Common myeloid progenitor, CD34-positive (primary cell): ENCODE measurements at regions not wholly inside any gene's neighbourhood (a gene's known extent, or its start where the extent isn't known, plus 50 kb on each side); places are given as distances from the start of the nearest gene placed in this dataset.

Experiments
- CTCF ChIA-PET: fragments of 350-600 bp; sonication (Branson Sonifier 250); formaldehyde crosslinking; loops from one replicate; lab custom pipeline; 2021; ENCODE audit warnings: antibody characterized with exemption; lab: Charles Lee
- POLR2A ChIA-PET: fragments of 350-600 bp; sonication (Branson Sonifier 250); formaldehyde crosslinking; loops from one replicate; lab custom pipeline; 2021; ENCODE audit warnings: antibody characterized with exemption; lab: Charles Lee
- DNase-seq, 3 donors: peaks; one replicate each; pipeline versions ENCODE4 v3.0.0 to v3.0.0-alpha.2; 2013
- H3K27ac ChIP-seq, 2 experiments: 1 replicate in 1 of 2; 2 replicates in 1 of 2; pipeline ENCODE4 v1.7.0; 2013; ENCODE audit warnings: inconsistent platforms in 2 of 2, low read length in 2 of 2, mild to moderate bottlenecking in 2 of 2, low read depth in 1 of 2, moderate library complexity in 1 of 2; ENCODE audit not compliant: severe bottlenecking in 2 of 2, insufficient read depth in 1 of 2, poor library complexity in 1 of 2
- H3K27me3 ChIP-seq, 5 experiments: replicated peaks in 2 of 5; 1 replicate in 3 of 5; 2 replicates in 2 of 5; pipeline versions ENCODE4 v1.6.1 to v1.7.0; 2013; ENCODE audit warnings: low read length in 4 of 5, mild to moderate bottlenecking in 2 of 5, moderate library complexity in 2 of 5, inconsistent platforms in 1 of 5; ENCODE audit not compliant: insufficient read depth in 5 of 5, control insufficient read depth in 4 of 5
- H3K36me3 ChIP-seq, 4 experiments: 1 replicate in 2 of 4; 2 replicates in 2 of 4; pipeline versions ENCODE4 v1.6.1 to v1.7.0; 2013; ENCODE audit warnings: low read length in 3 of 4, control low read depth in 1 of 4, mild to moderate bottlenecking in 1 of 4; ENCODE audit not compliant: control insufficient read depth in 4 of 4, insufficient read depth in 4 of 4
- H3K4me1 ChIP-seq, 4 experiments: 1 replicate in 3 of 4; 2 replicates in 1 of 4; pipeline versions ENCODE4 v1.6.1 to v1.7.1; 2013; ENCODE audit warnings: low read length in 3 of 4, mild to moderate bottlenecking in 3 of 4, control low read depth in 1 of 4, inconsistent platforms in 1 of 4, moderate library complexity in 1 of 4; ENCODE audit not compliant: control insufficient read depth in 4 of 4, insufficient read depth in 4 of 4; ENCODE audit errors: control extremely low read depth in 1 of 4
- H3K4me3 ChIP-seq, 7 experiments: 1 replicate in 4 of 7; 2 replicates in 3 of 7; pipeline versions ENCODE4 v1.5.1 to v1.7.0; 2013; ENCODE audit warnings: mild to moderate bottlenecking in 7 of 7, low read length in 6 of 7, moderate library complexity in 6 of 7, inconsistent platforms in 2 of 7, low read depth in 2 of 7, control low read depth in 1 of 7; ENCODE audit not compliant: insufficient read depth in 4 of 7, control insufficient read depth in 1 of 7; ENCODE audit errors: extremely low read depth in 1 of 7
- H3K9me3 ChIP-seq, 5 experiments: 1 replicate in 4 of 5; 2 replicates in 1 of 5; pipeline versions ENCODE4 v1.6.1 to v1.7.1; 2013; ENCODE audit warnings: low read length in 4 of 5, mild to moderate bottlenecking in 2 of 5, inconsistent platforms in 1 of 5, low read depth in 1 of 5, moderate library complexity in 1 of 5; ENCODE audit not compliant: control insufficient read depth in 4 of 5, insufficient read depth in 2 of 5; ENCODE audit errors: control extremely low read depth in 1 of 5
- WGBS: methylation state at CpG from one replicate; pipeline ENCODE4 v1.1.5; 2013; ENCODE audit not compliant: insufficient coverage; 5-methylcytosine and 5-hydroxymethylcytosine counted together

- H3K36me3 ChIP-seq, result no peaks in the 10 kb centered on the region
- no peaks in the 10 kb centered on the region for H3K4me1 ChIP-seq
- H3K9me3 ChIP-seq, result no peaks in the 10 kb centered on the region
- H3K27ac ChIP-seq, result no peak overlapping the region
- WGBS, result 85% methylated on average over 3 of the region's 4 CpGs
- ChIA-PET POLR2A (no interaction called here), CTCF (no interaction called here)
- no peak for DNase-seq
- peaks cover 0 to 36% (median 5%) of the 10 kb centered on the region in 5 experiments for H3K27me3 ChIP-seq
- no peak overlapping the region for H3K4me3 ChIP-seq
Observed at GRCh38 chr11:45568049-45568448, 97.4 kb downstream of the CHST1 start.

DNA sequence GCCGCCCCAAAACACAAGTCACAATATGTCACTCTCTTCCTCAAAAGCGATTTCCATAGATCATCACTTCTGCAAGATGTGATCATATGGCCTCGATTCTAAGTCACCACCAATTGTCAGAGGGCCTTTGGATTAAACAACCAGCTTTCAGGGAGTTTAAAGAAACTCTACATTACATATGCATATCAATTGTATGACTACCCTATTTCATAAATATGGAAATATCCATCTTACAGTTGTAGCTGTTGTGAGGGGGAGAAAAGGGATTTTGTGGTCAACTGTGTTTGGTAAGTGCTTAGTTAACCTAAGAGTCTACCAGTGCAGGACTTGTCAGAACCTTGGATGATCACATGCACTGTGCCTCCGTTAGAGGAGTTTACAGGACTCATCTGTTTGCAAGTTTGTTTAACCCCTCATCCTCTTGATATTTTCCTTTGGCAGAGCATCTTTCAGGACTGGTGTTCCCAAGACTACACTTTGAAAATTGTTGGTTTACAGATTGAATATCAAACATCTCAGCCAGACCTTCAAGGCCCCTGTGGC is 99.9 kb downstream of the CHST1 start:
- no peaks in the 10 kb centered on the region for H3K9me3 ChIP-seq
- no peak for DNase-seq
- POLR2A ChIA-PET, result no interaction called here
- 82% methylated on average over 3 of the region's 4 CpGs for WGBS
- no peak overlapping the region for H3K4me3 ChIP-seq
- H3K27me3 ChIP-seq, result peaks cover 0 to 31% (median 7%) of the 10 kb centered on the region in 5 experiments
- H3K36me3 ChIP-seq, result no peaks in the 10 kb centered on the region
- CTCF ChIA-PET, result no interaction called here
- no peaks in the 10 kb centered on the region for H3K4me1 ChIP-seq
- no peak overlapping the region for H3K27ac ChIP-seq

DNA sequence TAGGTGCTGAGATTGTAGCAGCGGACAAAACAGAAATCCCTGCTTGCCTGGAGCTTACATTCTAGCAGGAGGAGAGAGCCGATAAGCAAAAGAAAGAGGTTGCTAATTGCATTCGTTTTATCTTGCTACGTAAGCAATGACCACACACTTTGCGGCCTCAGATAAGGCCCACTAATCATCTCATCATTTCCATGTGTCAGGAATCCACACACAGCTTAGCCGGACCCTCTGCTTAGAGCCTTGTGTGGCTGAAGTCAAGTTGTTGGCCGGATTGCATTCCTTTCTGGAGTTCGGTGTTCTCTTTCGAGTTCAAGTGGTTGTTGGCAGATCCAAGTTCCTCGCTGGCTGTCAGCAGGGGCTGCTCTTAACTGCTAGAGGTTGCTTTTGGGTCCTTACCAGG is 101.6 kb downstream of the CHST1 start:
- Histone ChIP-seq H3K27ac (no peak overlapping the region), H3K36me3 (no peaks in the 10 kb centered on the region), H3K27me3 (peaks cover 0 to 26% (median 7%) of the 10 kb centered on the region in 5 experiments), H3K4me1 (no peaks in the 10 kb centered on the region), H3K9me3 (no peaks in the 10 kb centered on the region), H3K4me3 (no peak overlapping the region)
- ChIA-PET POLR2A (no interaction called here), CTCF (no interaction called here)
- WGBS, result 52% methylated on average over 8 of the region's 10 CpGs
- peak in 1 of 3 donors; percentile 1 for DNase-seq

DNA sequence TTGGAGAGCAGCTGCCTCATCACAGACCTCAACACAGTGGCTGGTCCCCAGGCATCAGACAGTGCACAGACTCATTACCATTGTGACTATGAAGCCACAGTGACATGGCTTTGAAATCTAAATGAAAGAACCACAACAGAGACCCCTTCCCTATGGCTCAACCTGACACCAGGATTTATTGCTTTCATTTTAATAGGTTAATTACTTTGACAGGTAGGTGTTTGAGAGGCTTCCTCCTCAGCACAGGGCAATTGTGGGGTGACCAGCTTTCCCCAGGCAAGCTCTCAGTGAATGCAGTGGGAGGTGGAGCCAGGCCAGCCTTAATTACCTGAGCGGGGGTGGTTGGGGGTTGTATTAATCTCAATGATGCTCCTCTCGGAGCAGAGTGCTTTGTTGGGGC is 102.3 kb downstream of the CHST1 start:
- peaks cover 0 to 26% (median 7%) of the 10 kb centered on the region in 5 experiments for H3K27me3 ChIP-seq
- CTCF ChIA-PET, result no interaction called here
- H3K4me3 ChIP-seq, result no peak overlapping the region
- H3K4me1 ChIP-seq, result no peaks in the 10 kb centered on the region
- 56% methylated on average over 2 of the region's 2 CpGs for WGBS
- no peak overlapping the region for H3K27ac ChIP-seq
- H3K36me3 ChIP-seq, result no peaks in the 10 kb centered on the region
- no peaks in the 10 kb centered on the region for H3K9me3 ChIP-seq
- POLR2A ChIA-PET, result no interaction called here
- DNase-seq, result no peak

DNA sequence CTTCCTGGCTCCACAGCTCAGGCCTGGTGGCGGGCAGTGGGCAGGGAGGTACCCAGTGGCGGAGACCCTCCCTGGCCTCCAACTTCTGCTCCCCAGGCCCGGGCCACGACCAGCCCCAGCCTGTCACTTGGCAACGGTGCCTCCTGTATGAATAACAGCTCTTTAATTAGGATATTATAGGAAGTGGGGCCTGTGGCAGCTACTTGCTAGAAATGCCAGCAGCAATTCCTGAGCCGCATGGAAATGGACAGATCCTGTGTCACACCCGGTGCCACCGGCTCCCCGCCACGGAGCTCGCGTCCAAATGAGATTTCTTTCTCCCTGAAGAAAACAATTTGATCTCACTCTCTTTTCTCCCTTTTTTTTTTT is 104.5 kb downstream of the CHST1 start:
- no peak overlapping the region for H3K4me3 ChIP-seq
- DNase-seq, result no peak
- no peak overlapping the region for H3K27ac ChIP-seq
- ChIA-PET CTCF (no interaction called here), POLR2A (no interaction called here)
- H3K27me3 ChIP-seq, result peaks cover 0 to 26% (median 7%) of the 10 kb centered on the region in 5 experiments
- H3K36me3 ChIP-seq, result no peaks in the 10 kb centered on the region
- WGBS, result 79% methylated on average over 9 of the region's 12 CpGs
- H3K4me1 ChIP-seq, result no peaks in the 10 kb centered on the region
- H3K9me3 ChIP-seq, result peaks cover 0 to 6% (median 0%) of the 10 kb centered on the region in 5 experiments

GRCh38 chr11:45560155-45560912 is 105.1 kb downstream of the CHST1 start:
- 90% methylated on average over 7 of the region's 10 CpGs for WGBS
- Histone ChIP-seq H3K4me1 (no peaks in the 10 kb centered on the region), H3K9me3 (peaks cover 0 to 6% (median 0%) of the 10 kb centered on the region in 5 experiments), H3K27me3 (peaks cover 0 to 26% (median 7%) of the 10 kb centered on the region in 5 experiments), H3K4me3 (no peak overlapping the region), H3K27ac (no peak overlapping the region), H3K36me3 (no peaks in the 10 kb centered on the region)
- CTCF ChIA-PET, result interaction anchor here (1.5 kb wide), 1 partner anchor 9 kb away, joined by 5 read pairs; no protein-coding TSS in a partner anchor
- DNase-seq, result no peak
- POLR2A ChIA-PET, result no interaction called here
